A673 (cell line): ENCODE measurements at regions not wholly inside any gene's neighbourhood (a gene's known extent, or its start where the extent isn't known, plus 50 kb on each side); places are given as distances from the start of the nearest gene placed in this dataset.

Experiments
- BruUV-seq: library from RNA; stranded (reverse); fragments of 400-500 nt; replicated peaks from 2 replicates; lab custom pipeline; 2021; lab: Mats Ljungman, UMichigan
- CTCF ChIA-PET: fragments of 300-600 bp; sonication (Branson Sonifier 250); formaldehyde crosslinking; loops from one replicate; lab custom pipeline; 2022; ENCODE audit warnings: antibody characterized with exemption; lab: Charles Lee
- POLR2A ChIA-PET: fragments of 300-600 bp; sonication (Branson Sonifier 250); formaldehyde crosslinking; loops from one replicate; lab custom pipeline; 2022; ENCODE audit warnings: antibody characterized with exemption; ENCODE audit not compliant: low non-redundant PET; lab: Charles Lee
- DNase-seq: peaks from one replicate; pipeline ENCODE4 v3.0.0-alpha.2; 2015; ENCODE audit warnings: low spot score
- H3K27ac ChIP-seq: fragments of 200-600 bp; sonication (generic); 2 replicates; pipeline ENCODE4 v1.5.1; 2016; ENCODE audit warnings: mixed run types, low read depth, mild to moderate bottlenecking, mixed read lengths, antibody characterized with exemption, low read length; ENCODE audit not compliant: poor library complexity, severe bottlenecking
- H3K27me3 ChIP-seq: fragments of 200-600 bp; sonication (generic); replicated peaks from 2 replicates; pipeline ENCODE4 v1.6.1; 2017; ENCODE audit warnings: mixed run types, low read depth, mild to moderate bottlenecking, mixed read lengths, antibody characterized with exemption, low read length; ENCODE audit not compliant: insufficient read depth, poor library complexity
- H3K36me3 ChIP-seq: fragments of 200-600 bp; sonication (generic); 2 replicates; pipeline ENCODE4 v1.6.1; 2016; ENCODE audit warnings: mixed run types, mild to moderate bottlenecking, mixed read lengths, antibody characterized with exemption, low read length; ENCODE audit not compliant: insufficient read depth, poor library complexity, severe bottlenecking
- H3K4me1 ChIP-seq: fragments of 200-600 bp; sonication (generic); 2 replicates; pipeline ENCODE4 v1.6.1; 2017; ENCODE audit warnings: mixed run types, mild to moderate bottlenecking, mixed read lengths, antibody characterized with exemption, low read length; ENCODE audit not compliant: insufficient read depth, poor library complexity, severe bottlenecking
- H3K4me3 ChIP-seq: fragments of 200-600 bp; sonication (generic); 2 replicates; pipeline ENCODE4 v1.5.1; 2016; ENCODE audit warnings: low read depth, mixed run types, mild to moderate bottlenecking, mixed read lengths, low read length; ENCODE audit not compliant: poor library complexity, severe bottlenecking
- H3K9me3 ChIP-seq: fragments of 200-600 bp; sonication (generic); 2 replicates; pipeline ENCODE4 v1.6.1; 2016; ENCODE audit warnings: mixed run types, low read depth, mild to moderate bottlenecking, mixed read lengths, antibody characterized with exemption, low read length; ENCODE audit not compliant: poor library complexity, severe bottlenecking
- EZH2 ChIP-seq: fragments of 200-600 bp; sonication (generic); IDR thresholded peaks from 2 replicates; pipeline ENCODE4 v1.6.1; 2017; ENCODE audit warnings: borderline replicate concordance, low read depth, mild to moderate bottlenecking, mixed read lengths, antibody characterized with exemption, low read length; ENCODE audit not compliant: poor library complexity, severe bottlenecking
- intact Hi-C: fragments of 100-400 bp; cut with micrococcal nuclease; formaldehyde crosslinking; loops from one replicate; pipeline ENCODE4 v1.10.0; 2022; ENCODE audit not compliant: unreplicated experiment
- TF ChIP-seq, protein P1 (sequence below): fragments of 300-800, 200-600 bp; sonication (generic); conservative IDR thresholded peaks from 2 replicates; pipeline ENCODE4 v1.5.1; 2017; ENCODE audit warnings: low read depth, mild to moderate bottlenecking, antibody characterized with exemption, low read length, moderate library complexity, mixed read lengths

DNA sequence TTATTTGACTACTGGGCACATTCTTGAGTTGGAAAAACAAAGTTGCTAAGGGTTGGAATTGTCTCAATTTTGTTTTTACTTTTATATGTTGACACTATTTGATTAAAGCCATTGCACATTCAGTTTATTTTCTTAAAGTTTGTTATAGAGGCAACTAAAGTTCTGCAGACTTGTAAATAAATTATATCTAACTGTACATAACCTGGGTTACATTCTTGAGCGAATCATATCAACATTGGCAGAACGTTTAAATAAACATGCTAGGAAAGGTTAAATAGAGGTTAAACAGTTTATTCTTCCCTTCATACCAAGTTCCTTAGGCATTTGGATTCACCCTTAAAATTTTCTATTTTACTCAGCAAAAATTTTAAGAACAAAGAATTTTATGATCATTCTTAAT lies 74.5 kb downstream of the UCHL1 start:
- Histone ChIP-seq H3K36me3 (no peaks in the 10 kb centered on the region), H3K27ac (no peak overlapping the region), H3K27me3 (no peaks in the 10 kb centered on the region), H3K4me1 (no peaks in the 10 kb centered on the region), H3K9me3 (no peaks in the 10 kb centered on the region), H3K4me3 (no peak overlapping the region)
- no TSS peak for BruUV-seq
- ChIA-PET POLR2A (no interaction called here), CTCF (no interaction called here)
- intact Hi-C loops = no loop called here
- TF ChIP-seq, protein P1, sequence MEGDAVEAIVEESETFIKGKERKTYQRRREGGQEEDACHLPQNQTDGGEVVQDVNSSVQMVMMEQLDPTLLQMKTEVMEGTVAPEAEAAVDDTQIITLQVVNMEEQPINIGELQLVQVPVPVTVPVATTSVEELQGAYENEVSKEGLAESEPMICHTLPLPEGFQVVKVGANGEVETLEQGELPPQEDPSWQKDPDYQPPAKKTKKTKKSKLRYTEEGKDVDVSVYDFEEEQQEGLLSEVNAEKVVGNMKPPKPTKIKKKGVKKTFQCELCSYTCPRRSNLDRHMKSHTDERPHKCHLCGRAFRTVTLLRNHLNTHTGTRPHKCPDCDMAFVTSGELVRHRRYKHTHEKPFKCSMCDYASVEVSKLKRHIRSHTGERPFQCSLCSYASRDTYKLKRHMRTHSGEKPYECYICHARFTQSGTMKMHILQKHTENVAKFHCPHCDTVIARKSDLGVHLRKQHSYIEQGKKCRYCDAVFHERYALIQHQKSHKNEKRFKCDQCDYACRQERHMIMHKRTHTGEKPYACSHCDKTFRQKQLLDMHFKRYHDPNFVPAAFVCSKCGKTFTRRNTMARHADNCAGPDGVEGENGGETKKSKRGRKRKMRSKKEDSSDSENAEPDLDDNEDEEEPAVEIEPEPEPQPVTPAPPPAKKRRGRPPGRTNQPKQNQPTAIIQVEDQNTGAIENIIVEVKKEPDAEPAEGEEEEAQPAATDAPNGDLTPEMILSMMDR = no peak
- no peak for TF ChIP-seq EZH2
- DNase-seq = no peak

GRCh38 chr4:41332510-41333054 lies 75.9 kb downstream of the UCHL1 start:
- no peaks in the 10 kb centered on the region for H3K9me3 ChIP-seq
- H3K27me3 ChIP-seq = no peaks in the 10 kb centered on the region
- no peak overlapping the region for H3K4me3 ChIP-seq
- H3K27ac ChIP-seq = no peak overlapping the region
- BruUV-seq = no TSS peak
- no peaks in the 10 kb centered on the region for H3K36me3 ChIP-seq
- ChIA-PET CTCF (no interaction called here), POLR2A (no interaction called here)
- intact Hi-C loops = no loop called here
- no peak for TF ChIP-seq EZH2
- TF ChIP-seq, protein P1 = no peak
- H3K4me1 ChIP-seq = no peaks in the 10 kb centered on the region
- no peak for DNase-seq

GRCh38 chr4:41334182-41334581 lies 77.5 kb downstream of the UCHL1 start:
- Histone ChIP-seq H3K36me3 (no peaks in the 10 kb centered on the region), H3K27me3 (no peaks in the 10 kb centered on the region), H3K9me3 (no peaks in the 10 kb centered on the region), H3K4me1 (no peaks in the 10 kb centered on the region), H3K27ac (no peak overlapping the region), H3K4me3 (no peak overlapping the region)
- CTCF ChIA-PET = no interaction called here
- BruUV-seq = no TSS peak
- TF ChIP-seq, protein P1 = no peak
- TF ChIP-seq EZH2 = no peak
- POLR2A ChIA-PET = no interaction called here
- intact Hi-C loops = no loop called here
- no peak for DNase-seq
